ELR (cell line): ENCODE measurements at regions not wholly inside any gene's neighbourhood (a gene's known extent, or its start where the extent isn't known, plus 50 kb on each side); places are given as distances from the start of the nearest gene placed in this dataset.

Experiments used
- DNase-seq: peaks from one replicate; pipeline ENCODE4 v3.0.0-alpha.2; 2015; ENCODE audit warnings: low read depth

GRCh38 chr10:56606202-56606601 is 245.1 kb upstream of the ZWINT start:
- no peak for DNase-seq

GRCh38 chr10:56605051-56605450 is 244.0 kb upstream of the ZWINT start:
- no peak for DNase-seq

- no peak for DNase-seq
Observed at GRCh38 chr10:56604624-56605023, 243.6 kb upstream of the ZWINT start.

DNA sequence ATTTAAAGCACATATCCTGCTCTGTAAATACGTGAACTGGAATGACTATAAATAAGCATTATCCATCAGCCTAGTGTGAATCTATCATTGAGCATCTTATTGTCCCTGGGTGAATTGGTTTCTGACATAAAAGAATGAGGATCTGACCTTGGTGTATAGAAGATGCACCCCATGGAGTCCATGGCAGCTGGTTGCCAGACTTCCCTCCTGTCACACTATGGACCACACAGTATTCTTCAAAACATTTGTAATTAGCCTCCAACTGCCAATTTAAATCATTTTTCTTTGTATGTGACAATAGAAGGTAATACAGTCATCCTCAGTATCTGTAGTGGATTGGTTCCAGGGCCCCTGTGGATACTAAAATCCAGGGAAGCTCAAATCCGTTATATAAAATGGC is 238.1 kb upstream of the ZWINT start:
- DNase-seq: no peak

- DNase-seq: no peak
Observed at GRCh38 chr10:56596257-56596656, 235.2 kb upstream of the ZWINT start.

- DNase-seq: no peak
Observed at GRCh38 chr10:56593120-56593519, 232.1 kb upstream of the ZWINT start.

GRCh38 chr10:56586461-56586891 is 225.4 kb upstream of the ZWINT start:
- no peak for DNase-seq

- DNase-seq: no peak
Observed at GRCh38 chr10:56585447-56586171, 224.6 kb upstream of the ZWINT start.

GRCh38 chr10:56583316-56583715 is 222.3 kb upstream of the ZWINT start:
- DNase-seq: no peak

GRCh38 chr10:56567580-56567979 is 206.5 kb upstream of the ZWINT start:
- DNase-seq: no peak

DNA sequence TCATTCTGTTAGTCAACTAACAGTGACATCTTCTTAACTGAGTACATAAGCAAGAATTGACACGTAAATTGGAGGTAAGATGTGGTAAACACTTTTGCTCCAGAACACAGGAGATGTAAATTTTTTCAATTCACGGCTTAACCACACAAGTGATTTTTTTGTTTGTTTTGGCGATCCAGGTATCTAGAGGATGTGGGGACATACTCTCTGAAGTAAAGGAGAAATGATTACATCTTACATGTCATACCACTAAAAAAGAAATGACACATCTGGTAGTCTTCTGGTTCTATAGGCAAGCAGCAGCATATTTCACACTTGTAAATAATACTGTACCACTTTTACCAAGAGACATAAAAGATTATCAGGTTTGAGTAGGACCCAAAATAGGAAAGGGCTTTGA is 200.3 kb upstream of the ZWINT start:
- DNase-seq: no peak

DNA sequence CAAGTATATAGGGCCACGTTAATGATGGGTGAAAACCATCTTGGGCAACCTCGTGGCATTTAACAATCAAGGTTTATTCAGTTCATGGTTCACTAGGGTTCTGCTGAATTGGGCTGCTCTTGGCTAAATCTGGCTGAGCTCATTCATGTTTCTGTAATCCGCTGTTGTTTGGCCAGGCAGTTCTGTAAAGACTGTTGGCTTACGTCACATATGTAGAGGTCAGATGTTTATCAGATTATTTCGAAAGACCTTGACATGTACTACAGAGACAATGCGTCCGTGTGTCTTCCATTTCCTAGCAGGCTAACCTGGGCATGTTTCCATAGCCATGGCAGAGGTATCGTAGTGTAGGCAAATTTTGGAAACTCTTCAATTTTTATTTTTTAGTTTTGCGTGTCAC is 190.0 kb upstream of the ZWINT start:
- no peak for DNase-seq

DNA sequence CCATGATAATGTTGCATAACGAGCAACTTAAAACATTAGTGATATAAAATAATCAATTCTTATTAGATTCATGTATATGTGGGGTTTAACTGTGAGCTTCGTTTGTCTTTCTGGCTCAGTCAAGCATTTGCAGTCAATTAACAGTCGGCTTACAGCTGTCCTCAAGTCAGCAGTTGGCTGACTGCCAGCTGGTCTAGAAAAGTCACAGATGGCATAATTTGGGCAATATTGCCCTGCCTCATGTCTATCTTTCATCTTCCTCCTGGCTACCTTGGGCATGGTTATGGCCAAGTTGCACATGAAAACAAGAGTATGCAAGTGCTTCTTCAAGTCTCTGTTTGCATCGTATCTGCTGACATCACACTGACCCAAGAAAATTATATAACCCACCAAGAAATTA is 186.1 kb upstream of the ZWINT start:
- no peak for DNase-seq

GRCh38 chr10:56537984-56538383 is 176.9 kb upstream of the ZWINT start:
- DNase-seq: peak; percentile 68

DNA sequence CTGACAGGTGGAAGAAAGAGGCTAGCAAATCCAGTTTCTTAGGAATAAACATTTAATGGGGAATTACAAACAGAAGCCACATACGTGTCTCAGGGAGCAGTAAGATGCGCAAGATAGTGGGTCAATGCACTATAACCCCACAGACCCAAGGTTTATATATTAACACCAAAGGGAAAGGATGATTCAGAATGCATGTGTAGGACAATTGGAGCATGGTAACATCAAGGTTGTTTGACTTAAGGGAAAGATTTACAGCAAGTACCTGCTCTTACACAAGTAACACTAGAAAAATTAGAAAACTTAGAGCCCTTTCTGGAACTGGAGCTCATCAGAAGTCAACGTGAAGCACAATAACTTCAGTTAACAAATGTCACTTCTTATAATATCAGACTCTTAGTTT is 161.1 kb upstream of the ZWINT start:
- DNase-seq: no peak

DNA sequence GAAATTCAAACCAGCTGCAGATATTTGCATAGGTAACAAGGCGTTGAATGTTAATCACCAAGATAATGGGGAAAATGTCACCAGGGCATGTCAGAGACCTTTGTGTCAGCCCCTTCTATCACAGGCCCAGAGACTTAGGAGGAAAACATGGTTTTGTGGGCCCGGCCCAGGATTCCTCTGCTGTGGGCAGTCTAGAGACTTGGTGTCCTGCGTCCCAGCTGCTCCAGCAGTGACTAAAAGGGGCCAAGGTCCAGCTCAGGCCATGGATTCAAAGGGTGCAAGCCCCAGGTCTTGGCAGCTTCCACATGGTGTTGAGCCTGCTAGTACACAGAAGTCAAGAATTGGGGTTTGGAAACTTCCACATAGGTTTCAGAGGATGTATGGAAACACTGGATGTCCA is 147.5 kb upstream of the ZWINT start:
- no peak for DNase-seq

DNA sequence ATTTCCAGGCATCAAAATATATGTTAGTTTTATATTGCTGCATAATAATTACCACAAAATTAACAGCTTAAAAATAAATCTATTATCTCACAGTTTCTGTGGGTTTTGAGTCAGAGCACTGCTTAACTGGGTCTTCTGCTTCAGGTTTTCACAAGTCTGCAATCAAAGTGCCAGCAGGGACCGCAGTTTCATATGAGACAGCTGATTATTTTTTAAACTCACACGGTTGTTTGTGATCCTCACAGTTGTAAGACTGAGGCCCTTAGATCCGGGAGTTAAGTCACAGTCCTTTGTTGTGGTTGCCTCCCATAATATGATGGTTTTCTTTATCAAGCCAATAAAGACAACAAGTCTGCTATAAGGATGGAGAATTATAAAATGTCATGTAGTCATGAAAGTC is 146.0 kb upstream of the ZWINT start:
- no peak for DNase-seq

DNA sequence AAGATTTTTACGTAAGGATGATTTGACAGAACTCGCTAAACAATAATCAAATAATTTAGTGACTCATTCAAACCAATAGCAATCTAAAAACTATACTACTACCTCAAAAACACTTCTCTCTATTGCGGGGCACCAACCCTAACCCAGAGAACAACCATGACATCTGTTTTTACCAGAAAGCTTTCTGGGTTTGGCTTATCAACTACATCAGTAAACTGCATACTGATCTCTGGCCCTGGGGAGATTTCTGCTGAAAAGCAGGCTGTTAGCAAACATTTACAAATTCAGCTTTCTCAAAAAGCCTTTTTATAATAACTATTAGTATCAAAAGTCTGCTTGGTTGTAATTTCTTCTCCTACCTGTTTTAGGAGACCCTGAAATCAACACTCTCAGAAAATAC is 144.5 kb upstream of the ZWINT start:
- DNase-seq: no peak

- no peak for DNase-seq
Observed at GRCh38 chr10:56496186-56496486, 135.1 kb upstream of the ZWINT start.

DNA sequence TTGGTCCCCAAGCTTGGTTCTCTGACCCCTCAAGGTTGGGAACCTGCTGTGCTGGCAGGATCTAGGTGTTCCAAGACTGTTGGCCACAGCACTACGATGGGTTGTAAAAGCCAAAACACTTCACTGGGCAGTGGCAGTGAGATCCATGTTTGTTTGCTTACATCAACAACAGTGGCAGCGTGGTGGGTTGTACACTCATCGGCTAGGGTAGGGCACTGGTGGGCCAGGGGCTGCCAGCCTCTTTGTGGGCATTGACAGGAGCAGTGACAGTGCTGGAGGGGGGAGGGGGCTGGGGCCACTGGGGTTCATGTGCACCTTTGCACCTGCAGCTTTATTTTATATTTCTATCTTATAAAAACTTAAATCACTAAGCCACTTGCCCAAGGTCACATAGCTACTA is 126.7 kb upstream of the ZWINT start:
- DNase-seq: no peak

DNA sequence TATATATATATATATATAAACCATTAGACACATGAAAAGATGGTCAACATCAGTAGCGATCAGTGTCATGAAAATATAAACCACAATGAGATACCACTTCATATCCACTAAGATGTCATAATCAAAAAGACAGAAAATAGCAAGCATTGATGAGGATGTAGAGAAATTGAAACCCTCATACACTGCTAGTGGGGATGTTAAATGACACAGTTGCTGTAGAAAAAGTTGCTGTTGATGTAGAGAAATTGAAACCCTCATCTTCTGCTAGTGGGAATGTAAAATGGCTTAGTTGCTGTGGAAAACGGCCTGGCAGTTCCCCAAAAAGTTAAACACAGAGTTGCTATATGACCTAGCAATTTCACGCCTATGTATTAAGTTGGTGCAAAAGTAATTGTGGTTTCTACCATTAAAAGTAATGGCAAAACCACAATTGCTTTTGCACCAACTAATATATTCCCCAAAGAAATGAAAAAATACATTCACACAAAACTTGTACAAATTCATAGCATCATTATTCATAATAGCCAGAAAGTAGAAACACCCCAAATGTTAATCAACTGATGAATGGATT is 120.5 kb upstream of the ZWINT start:
- DNase-seq: no peak

GRCh38 chr10:56472978-56473377 is 111.9 kb upstream of the ZWINT start:
- DNase-seq: no peak

DNA sequence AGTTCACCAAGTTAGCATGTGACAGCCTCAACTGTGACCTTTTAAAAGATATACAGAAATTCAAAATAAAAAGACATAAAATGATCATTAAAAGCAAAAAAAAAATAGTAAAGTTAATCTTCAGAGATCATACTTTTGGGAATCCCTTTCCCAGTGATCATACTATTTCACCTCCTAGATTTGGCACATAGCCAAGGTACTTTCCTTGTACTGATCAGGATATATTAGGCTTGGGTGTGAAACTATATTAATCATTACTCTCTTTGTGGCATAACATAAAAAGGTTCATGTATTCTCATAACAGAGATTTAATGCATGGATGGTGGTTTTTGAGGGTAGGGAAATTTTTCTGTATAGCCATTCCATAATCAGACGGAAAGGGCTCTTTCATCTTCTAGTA is 109.6 kb upstream of the ZWINT start:
- DNase-seq: no peak

GRCh38 chr10:56469482-56469881 is 108.4 kb upstream of the ZWINT start:
- no peak for DNase-seq
